Breast epithelium (tissue), 3 donors: ENCODE measurements at regions not wholly inside any gene's neighbourhood (a gene's known extent, or its start where the extent isn't known, plus 50 kb on each side); places are given as distances from the start of the nearest gene placed in this dataset.

ENCODE experiments used
- CTCF ChIP-seq, 3 donors: fragments of 450-650 bp; IDR thresholded peaks; one replicate each; pipeline ENCODE4 v1.5.1; 2016 to 2017; ENCODE audit warnings: antibody characterized with exemption in 3 of 3, mild to moderate bottlenecking in 3 of 3, moderate library complexity in 3 of 3
- POLR2AphosphoS5 ChIP-seq, 3 donors: sonication (generic); formaldehyde crosslinking; IDR thresholded peaks; one replicate each; pipeline ENCODE4 v1.6.1; 2017; ENCODE audit warnings: antibody characterized with exemption in 3 of 3

GRCh38 chr9:11742471-11742870 is 950.7 kb upstream of the TYRP1 start:
- TF ChIP-seq POLR2AphosphoS5 (IDR thresholded peaks at IDR 0.05) (no peak), CTCF (IDR thresholded peaks at IDR 0.05) (no peak)
